ENCODE measurements at regions not wholly inside any gene's neighbourhood (a gene's known extent, or its start where the extent isn't known, plus 50 kb on each side); places are given as distances from the start of the nearest gene placed in this dataset.

GRCh38 chr7:131019351-131019750 lies 285.3 kb upstream of the KLF14 start:
- Mint-ChIP-seq H3K9me3 (no peaks in the 10 kb centered on the region), H3K36me3 (no peaks in the 10 kb centered on the region; the same call in 1 of the 2 replicates), H3K27me3 (ENCODE audit: low read depth) (no peaks in the 10 kb centered on the region), H3K4me3 (no peak overlapping the region), H3K4me1 (0 out of 2 replicates have a peak, but pooled peaks cover 3% of the 10 kb centered on the region), H3K27ac (no peak overlapping the region)
- no peak for ATAC-seq
- DNase-seq (ENCODE audit: low spot score) = no peak
- CTCF ChIA-PET = interaction anchor here (0.8 to 1.3 kb wide), 2 partner anchors 12 to 21 kb away, joined by 3 to 4 read pairs; no protein-coding TSS in a partner anchor
- POLR2A ChIA-PET = no interaction called here
- TF ChIP-seq TCF7 (CRISPR knock-in tag; IDR thresholded peaks at IDR 0.05; ENCODE audit: low read depth) (no peak), ZNF138 (CRISPR knock-in tag; conservative IDR thresholded peaks at IDR 0.05) (no peak), ZNF532 (CRISPR knock-in tag; IDR thresholded peaks at IDR 0.05; ENCODE audit: borderline replicate concordance) (no peak), NFE2L1 (CRISPR knock-in tag; IDR thresholded peaks at IDR 0.05) (no peak), CBFB (CRISPR knock-in tag; IDR thresholded peaks at IDR 0.05; ENCODE audit: low read depth) (no peak), MLX (CRISPR knock-in tag; IDR thresholded peaks at IDR 0.05) (no peak), ARID4B (CRISPR knock-in tag; IDR thresholded peaks at IDR 0.05; ENCODE audit: borderline replicate concordance) (no peak), ELF4 (CRISPR knock-in tag; IDR thresholded peaks at IDR 0.05; ENCODE audit: low read depth) (no peak), CDX4 (CRISPR knock-in tag; IDR thresholded peaks at IDR 0.05; ENCODE audit: borderline replicate concordance) (no peak), MXD4 (CRISPR knock-in tag; IDR thresholded peaks at IDR 0.05; ENCODE audit: borderline replicate concordance) (no peak), ZNF416 (CRISPR knock-in tag; IDR thresholded peaks at IDR 0.05) (no peak)

GRCh38 chr7:131020759-131021261 lies 286.8 kb upstream of the KLF14 start:
- Mint-ChIP-seq H3K27ac (no peak overlapping the region), H3K9me3 (no peaks in the 10 kb centered on the region), H3K36me3 (no peaks in the 10 kb centered on the region; the same call in 1 of the 2 replicates), H3K4me3 (no peak overlapping the region), H3K27me3 (ENCODE audit: low read depth) (no peaks in the 10 kb centered on the region), H3K4me1 (no peaks in the 10 kb centered on the region)
- DNase-seq (ENCODE audit: low spot score) = no peak
- CTCF ChIA-PET = no interaction called here
- POLR2A ChIA-PET = no interaction called here
- ATAC-seq = no peak
- no peak for TF ChIP-seq NFYB (CRISPR knock-in tag; conservative IDR thresholded peaks at IDR 0.05; ENCODE audit: low read depth)
- TF ChIP-seq NFATC4 (CRISPR knock-in tag; IDR thresholded peaks at IDR 0.05) = no peak
- no peak for TF ChIP-seq IRF1 (CRISPR knock-in tag; IDR thresholded peaks at IDR 0.05)

Measured in WTC11 (cell line).